ENCODE measurements at regions not wholly inside any gene's neighbourhood (a gene's known extent, or its start where the extent isn't known, plus 50 kb on each side); places are given as distances from the start of the nearest gene placed in this dataset.

DNA sequence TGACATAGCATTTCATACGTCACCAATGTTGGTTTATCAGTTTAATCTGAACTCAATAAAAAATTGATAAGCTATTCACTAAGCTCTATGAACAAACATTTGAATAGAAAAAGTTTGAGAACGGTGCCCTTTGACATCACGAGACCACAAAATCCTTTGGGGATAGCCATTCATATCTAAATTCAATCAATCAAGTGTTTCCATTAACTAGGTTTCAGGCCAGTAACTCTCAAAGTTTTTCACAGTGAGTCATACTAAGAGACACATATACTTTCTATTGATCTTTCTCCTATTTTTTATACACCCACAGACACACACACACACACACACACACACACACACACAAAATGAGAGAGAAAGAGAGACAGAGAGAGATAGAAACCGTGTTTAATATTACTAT is 235.4 kb upstream of the SNX7 start:
- no peak overlapping the region for H3K4me3 ChIP-seq (ENCODE audit: low read depth, low read length)
- no peaks in the 10 kb centered on the region for H3K27me3 ChIP-seq (ENCODE audit: control insufficient read depth, insufficient read depth, low read length)
- no peak for DNase-seq (ENCODE audit: low read depth)
- TF ChIP-seq, protein P1, sequence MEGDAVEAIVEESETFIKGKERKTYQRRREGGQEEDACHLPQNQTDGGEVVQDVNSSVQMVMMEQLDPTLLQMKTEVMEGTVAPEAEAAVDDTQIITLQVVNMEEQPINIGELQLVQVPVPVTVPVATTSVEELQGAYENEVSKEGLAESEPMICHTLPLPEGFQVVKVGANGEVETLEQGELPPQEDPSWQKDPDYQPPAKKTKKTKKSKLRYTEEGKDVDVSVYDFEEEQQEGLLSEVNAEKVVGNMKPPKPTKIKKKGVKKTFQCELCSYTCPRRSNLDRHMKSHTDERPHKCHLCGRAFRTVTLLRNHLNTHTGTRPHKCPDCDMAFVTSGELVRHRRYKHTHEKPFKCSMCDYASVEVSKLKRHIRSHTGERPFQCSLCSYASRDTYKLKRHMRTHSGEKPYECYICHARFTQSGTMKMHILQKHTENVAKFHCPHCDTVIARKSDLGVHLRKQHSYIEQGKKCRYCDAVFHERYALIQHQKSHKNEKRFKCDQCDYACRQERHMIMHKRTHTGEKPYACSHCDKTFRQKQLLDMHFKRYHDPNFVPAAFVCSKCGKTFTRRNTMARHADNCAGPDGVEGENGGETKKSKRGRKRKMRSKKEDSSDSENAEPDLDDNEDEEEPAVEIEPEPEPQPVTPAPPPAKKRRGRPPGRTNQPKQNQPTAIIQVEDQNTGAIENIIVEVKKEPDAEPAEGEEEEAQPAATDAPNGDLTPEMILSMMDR (IDR thresholded peaks at IDR 0.05; ENCODE audit: insufficient read depth, low read depth, low read length), result no peak
- CTCF ChIA-PET, result interaction anchor here (0.5 to 1.1 kb wide), 3 partner anchors 16 to 1945 kb away, joined by 3 read pairs; no protein-coding TSS in a partner anchor
- no peaks in the 10 kb centered on the region for H3K36me3 ChIP-seq (ENCODE audit: control insufficient read depth, insufficient read depth, low read length)
- POLR2A ChIA-PET, result no interaction called here

DNA sequence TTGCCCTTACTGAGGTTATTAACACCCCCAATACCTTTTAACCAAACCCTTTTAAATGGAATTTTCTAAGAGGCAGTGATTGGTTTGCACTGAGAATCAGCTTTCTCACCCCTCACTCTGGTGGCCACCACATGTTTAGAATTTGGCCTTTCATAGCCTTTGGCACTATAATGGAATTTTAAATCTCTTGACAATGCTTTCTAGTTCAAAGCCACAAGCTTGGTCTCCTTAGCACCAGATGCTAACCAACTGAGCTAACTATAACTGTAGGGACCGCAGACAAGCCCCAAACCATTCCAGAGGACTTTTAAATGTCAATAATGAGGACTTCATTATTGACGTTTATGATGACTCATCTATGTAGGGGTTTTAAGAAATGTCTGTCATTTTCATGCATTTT is 238.7 kb upstream of the SNX7 start:
- no peaks in the 10 kb centered on the region for H3K36me3 ChIP-seq (ENCODE audit: control insufficient read depth, insufficient read depth, low read length)
- TF ChIP-seq, protein P1 (IDR thresholded peaks at IDR 0.05; ENCODE audit: insufficient read depth, low read depth, low read length), result no peak
- DNase-seq (ENCODE audit: low read depth), result peak; percentile 14
- ChIA-PET POLR2A (no interaction called here), CTCF (interaction anchor here (1.0 kb wide), 1 partner anchor 34 kb away, joined by 3 read pairs; no protein-coding TSS in a partner anchor)
- H3K4me3 ChIP-seq (ENCODE audit: low read depth, low read length), result no peak overlapping the region
- no peaks in the 10 kb centered on the region for H3K27me3 ChIP-seq (ENCODE audit: control insufficient read depth, insufficient read depth, low read length)

DNA sequence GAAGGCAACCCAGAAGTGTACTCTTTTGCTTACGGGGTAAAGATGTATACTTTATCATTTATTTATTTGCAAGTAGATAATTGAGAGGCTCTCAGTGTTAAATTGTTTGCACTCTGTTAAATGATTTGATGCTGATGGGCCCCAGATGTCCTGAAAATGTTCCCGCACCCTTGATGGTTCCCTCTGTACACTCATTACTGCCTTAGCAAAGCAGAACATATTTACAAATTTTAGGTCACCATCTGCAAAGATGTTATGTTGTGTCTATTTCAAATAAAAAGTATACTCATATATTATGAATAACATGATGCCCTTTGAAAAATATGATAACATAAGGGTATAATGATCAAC is 240.5 kb upstream of the SNX7 start:
- CTCF ChIA-PET, result no interaction called here
- Histone ChIP-seq H3K36me3 (ENCODE audit: control insufficient read depth, insufficient read depth, low read length) (no peaks in the 10 kb centered on the region), H3K4me3 (ENCODE audit: low read depth, low read length) (no peak overlapping the region), H3K27me3 (ENCODE audit: control insufficient read depth, insufficient read depth, low read length) (no peaks in the 10 kb centered on the region)
- POLR2A ChIA-PET, result no interaction called here
- DNase-seq (ENCODE audit: low read depth), result no peak
- TF ChIP-seq, protein P1 (IDR thresholded peaks at IDR 0.05; ENCODE audit: insufficient read depth, low read depth, low read length), result no peak

DNA sequence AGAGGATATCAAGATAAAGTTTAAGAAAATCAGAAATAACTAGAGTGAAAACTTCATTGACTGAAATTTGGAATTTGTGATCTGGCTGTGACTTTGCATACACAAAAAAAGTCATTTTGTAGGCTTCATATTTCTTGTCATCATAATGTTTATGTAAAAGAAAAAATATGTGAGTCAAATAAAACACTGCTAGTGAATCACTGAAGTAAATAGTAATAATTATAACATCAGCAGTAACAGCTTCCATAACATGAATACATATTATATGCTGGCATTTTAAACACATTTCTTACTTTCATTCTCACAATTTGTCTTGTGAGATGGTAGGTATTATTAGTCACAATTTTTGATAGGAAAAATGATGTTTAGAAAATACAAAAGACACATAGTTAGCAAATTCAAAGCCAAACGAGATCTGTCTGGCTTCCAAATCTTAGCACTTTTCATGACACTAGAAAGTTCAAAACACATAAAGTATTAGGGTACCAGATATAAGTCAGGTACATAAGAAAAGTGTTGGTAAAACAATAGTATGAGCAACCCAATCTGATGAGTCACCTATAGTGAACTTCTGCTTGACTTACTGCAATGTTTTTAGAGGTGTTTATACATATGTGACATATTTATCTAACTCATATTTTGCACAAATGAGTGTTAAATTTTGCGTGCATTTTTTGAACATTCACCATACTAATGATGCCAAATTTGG is 241.0 kb upstream of the SNX7 start:
- Histone ChIP-seq H3K36me3 (ENCODE audit: control insufficient read depth, insufficient read depth, low read length) (no peaks in the 10 kb centered on the region), H3K4me3 (ENCODE audit: low read depth, low read length) (no peak overlapping the region), H3K27me3 (ENCODE audit: control insufficient read depth, insufficient read depth, low read length) (no peaks in the 10 kb centered on the region)
- TF ChIP-seq, protein P1 (IDR thresholded peaks at IDR 0.05; ENCODE audit: insufficient read depth, low read depth, low read length), result no peak
- ChIA-PET CTCF (no interaction called here), POLR2A (no interaction called here)
- DNase-seq (ENCODE audit: low read depth), result no peak

DNA sequence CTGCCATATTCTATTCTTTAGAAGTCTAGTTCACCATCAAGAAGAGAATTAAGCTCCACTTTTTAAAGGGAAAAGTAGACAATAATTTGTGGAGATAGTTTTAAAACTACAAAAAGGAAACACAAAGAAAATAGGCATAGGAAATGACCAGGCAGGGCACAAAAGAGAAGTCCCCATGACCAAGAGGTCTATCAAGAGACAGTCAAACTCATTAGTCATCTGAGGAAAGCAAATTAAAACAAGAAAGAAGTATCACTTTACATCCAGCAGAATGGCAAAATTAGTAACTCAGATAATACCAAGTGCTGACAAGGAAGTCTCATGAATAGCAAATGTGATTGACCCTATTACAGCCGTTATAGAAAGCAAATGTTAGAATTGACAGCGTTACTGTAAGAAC is 243.7 kb upstream of the SNX7 start:
- DNase-seq (ENCODE audit: low read depth), result no peak
- TF ChIP-seq, protein P1 (IDR thresholded peaks at IDR 0.05; ENCODE audit: insufficient read depth, low read depth, low read length), result no peak
- ChIA-PET POLR2A (no interaction called here), CTCF (no interaction called here)
- Histone ChIP-seq H3K4me3 (ENCODE audit: low read depth, low read length) (no peak overlapping the region), H3K27me3 (ENCODE audit: control insufficient read depth, insufficient read depth, low read length) (no peaks in the 10 kb centered on the region), H3K36me3 (ENCODE audit: control insufficient read depth, insufficient read depth, low read length) (no peaks in the 10 kb centered on the region)
